ENCODE measurements at regions not wholly inside any gene's neighbourhood (a gene's known extent, or its start where the extent isn't known, plus 50 kb on each side); places are given as distances from the start of the nearest gene placed in this dataset.
A peak's percentile ranks its signal among the peaks of the same experiment; 100 is the strongest.

GRCh38 chr13:74413482-74413881 is 279.3 kb upstream of the KLF12 start:
- no peak for DNase-seq (ENCODE audit: low spot score)

- DNase-seq (ENCODE audit: low spot score): no peak
Observed at GRCh38 chr13:74409551-74409950, 275.3 kb upstream of the KLF12 start.

- no peak for DNase-seq (ENCODE audit: low spot score)
Observed at GRCh38 chr13:74406420-74406819, 272.2 kb upstream of the KLF12 start.

- no peak for DNase-seq (ENCODE audit: low spot score)
Observed at GRCh38 chr13:74398599-74398998, 264.4 kb upstream of the KLF12 start.

- no peak for DNase-seq (ENCODE audit: low spot score)
Observed at GRCh38 chr13:74389056-74389455, 254.9 kb upstream of the KLF12 start.

GRCh38 chr13:74388626-74389025 is 254.4 kb upstream of the KLF12 start:
- no peak for DNase-seq (ENCODE audit: low spot score)

GRCh38 chr13:74372511-74372910 is 238.3 kb upstream of the KLF12 start:
- DNase-seq (ENCODE audit: low spot score): no peak

GRCh38 chr13:74367193-74367592 is 233.0 kb upstream of the KLF12 start:
- no peak for DNase-seq (ENCODE audit: low spot score)

- no peak for DNase-seq (ENCODE audit: low spot score)
Observed at GRCh38 chr13:74361274-74361673, 227.1 kb upstream of the KLF12 start.

- no peak for DNase-seq (ENCODE audit: low spot score)
Observed at GRCh38 chr13:74346960-74347359, 212.8 kb upstream of the KLF12 start.

- DNase-seq (ENCODE audit: low spot score): no peak
Observed at GRCh38 chr13:74338341-74338740, 204.1 kb upstream of the KLF12 start.

- DNase-seq (ENCODE audit: low spot score): no peak
Observed at GRCh38 chr13:74336546-74336945, 202.3 kb upstream of the KLF12 start.

GRCh38 chr13:74335370-74335769 is 201.2 kb upstream of the KLF12 start:
- DNase-seq (ENCODE audit: low spot score): no peak

GRCh38 chr13:74329962-74330361 is 195.8 kb upstream of the KLF12 start:
- no peak for DNase-seq (ENCODE audit: low spot score)

GRCh38 chr13:74325106-74325505 is 190.9 kb upstream of the KLF12 start:
- peak; percentile 87 for DNase-seq (ENCODE audit: low spot score)

GRCh38 chr13:74324338-74324737 is 190.1 kb upstream of the KLF12 start:
- DNase-seq (ENCODE audit: low spot score): no peak

GRCh38 chr13:74322562-74322961 is 188.4 kb upstream of the KLF12 start:
- no peak for DNase-seq (ENCODE audit: low spot score)

GRCh38 chr13:74320282-74320681 is 186.1 kb upstream of the KLF12 start:
- no peak for DNase-seq (ENCODE audit: low spot score)

GRCh38 chr13:74316547-74316946 is 182.3 kb upstream of the KLF12 start:
- DNase-seq (ENCODE audit: low spot score): no peak

- peak; percentile 20 for DNase-seq (ENCODE audit: low spot score)
Observed at GRCh38 chr13:74306496-74306895, 172.3 kb upstream of the KLF12 start.

- DNase-seq (ENCODE audit: low spot score): no peak
Observed at GRCh38 chr13:74305876-74306275, 171.7 kb upstream of the KLF12 start.

- peak; percentile 90 for DNase-seq (ENCODE audit: low spot score)
Observed at GRCh38 chr13:74301258-74301935, 167.2 kb upstream of the KLF12 start.

- DNase-seq (ENCODE audit: low spot score): no peak
Observed at GRCh38 chr13:74300162-74300561, 166.0 kb upstream of the KLF12 start.

GRCh38 chr13:74299721-74300120 is 165.5 kb upstream of the KLF12 start:
- peak; percentile 36 for DNase-seq (ENCODE audit: low spot score)
